Activated naive CD8-positive, alpha-beta T cell treated with anti-CD3 and anti-CD28 coated beads for 36 hours (primary cell): ENCODE measurements at regions not wholly inside any gene's neighbourhood (a gene's known extent, or its start where the extent isn't known, plus 50 kb on each side); places are given as distances from the start of the nearest gene placed in this dataset.

ENCODE experiments used
- DNase-seq: peaks from one replicate; pipeline ENCODE4 v3.0.0; 2021
- H3K27ac Mint-ChIP-seq: one replicate; pipeline ENCODE4 v1.8.0; 2022; ENCODE audit warnings: mild to moderate bottlenecking, moderate library complexity, mixed read lengths
- H3K27me3 Mint-ChIP-seq: one replicate; pipeline ENCODE4 v1.8.0; 2022; ENCODE audit warnings: mild to moderate bottlenecking, mixed read lengths
- H3K36me3 Mint-ChIP-seq: one replicate; pipeline ENCODE4 v1.8.0; 2021; ENCODE audit warnings: mild to moderate bottlenecking, mixed read lengths
- H3K4me1 Mint-ChIP-seq: one replicate; pipeline ENCODE4 v1.8.0; 2021; ENCODE audit warnings: mixed read lengths
- H3K4me3 Mint-ChIP-seq: one replicate; pipeline ENCODE4 v1.8.0; 2022; ENCODE audit warnings: mild to moderate bottlenecking, moderate library complexity, mixed read lengths
- H3K9me3 Mint-ChIP-seq: one replicate; pipeline ENCODE4 v1.8.0; 2022; ENCODE audit warnings: mixed read lengths

- Mint-ChIP-seq H3K4me3 (no peak overlapping the region), H3K4me1 (no peaks in the 10 kb centered on the region), H3K9me3 (peaks cover 3% of the 10 kb centered on the region), H3K27ac (no peak overlapping the region), H3K27me3 (peaks cover 10% of the 10 kb centered on the region), H3K36me3 (no peaks in the 10 kb centered on the region)
- no peak for DNase-seq
Observed at GRCh38 chr5:116658830-116659229, 84.2 kb upstream of the SEMA6A start.

GRCh38 chr5:116658141-116658540, 83.5 kb upstream of the SEMA6A start:
- peaks cover 10% of the 10 kb centered on the region for H3K27me3 Mint-ChIP-seq
- H3K9me3 Mint-ChIP-seq = peaks cover 3% of the 10 kb centered on the region
- no peak for DNase-seq
- H3K4me3 Mint-ChIP-seq = no peak overlapping the region
- H3K27ac Mint-ChIP-seq = no peak overlapping the region
- H3K4me1 Mint-ChIP-seq = no peaks in the 10 kb centered on the region
- no peaks in the 10 kb centered on the region for H3K36me3 Mint-ChIP-seq

DNA sequence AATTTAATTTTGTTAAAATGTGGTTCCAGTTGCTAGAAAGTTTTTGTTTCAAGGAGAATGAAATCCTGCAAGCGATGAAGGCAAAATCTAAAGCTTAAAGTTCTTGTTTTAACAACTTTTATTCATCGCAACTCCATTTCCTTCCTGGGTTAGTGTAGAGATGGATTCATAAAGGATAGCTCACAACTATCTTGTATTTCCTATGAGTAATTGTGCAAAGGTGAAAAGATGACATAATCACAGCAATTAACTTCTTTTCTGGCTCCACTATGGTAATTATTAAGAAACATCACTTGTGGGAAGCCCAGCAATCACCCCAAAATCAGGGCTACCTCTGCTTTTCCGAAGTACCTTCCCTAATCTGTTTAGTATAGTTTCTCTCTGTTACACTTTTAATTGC, 80.8 kb upstream of the SEMA6A start:
- peaks cover 10% of the 10 kb centered on the region for H3K27me3 Mint-ChIP-seq
- no peaks in the 10 kb centered on the region for H3K36me3 Mint-ChIP-seq
- no peak overlapping the region for H3K27ac Mint-ChIP-seq
- DNase-seq = no peak
- H3K9me3 Mint-ChIP-seq = no peaks in the 10 kb centered on the region
- no peak overlapping the region for H3K4me3 Mint-ChIP-seq
- no peaks in the 10 kb centered on the region for H3K4me1 Mint-ChIP-seq

- no peak for DNase-seq
- no peaks in the 10 kb centered on the region for H3K36me3 Mint-ChIP-seq
Observed at GRCh38 chr5:116654925-116655324, 80.3 kb upstream of the SEMA6A start.

DNA sequence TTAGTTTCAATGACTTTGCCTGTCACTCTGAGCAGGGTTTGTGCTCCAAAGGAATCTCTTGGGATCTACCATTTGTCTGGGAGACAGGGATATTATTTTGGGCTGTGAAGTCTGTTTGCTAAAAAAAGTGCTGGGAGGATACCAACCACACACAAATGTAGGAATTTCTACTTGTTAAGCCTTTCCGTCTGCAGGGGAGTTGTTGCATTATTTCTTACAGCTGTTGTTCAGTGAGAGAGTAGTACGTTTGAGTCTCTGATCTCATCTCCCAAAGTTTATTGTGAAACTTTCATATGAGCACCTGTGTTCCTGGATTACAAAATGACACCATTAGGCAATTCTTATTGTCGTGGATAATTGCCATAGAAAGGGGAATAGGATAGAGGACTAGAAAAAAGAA, 78.3 kb upstream of the SEMA6A start:
- H3K27ac Mint-ChIP-seq = no peak overlapping the region
- no peaks in the 10 kb centered on the region for H3K4me1 Mint-ChIP-seq
- DNase-seq = no peak
- H3K27me3 Mint-ChIP-seq = peaks cover 7% of the 10 kb centered on the region
- no peaks in the 10 kb centered on the region for H3K9me3 Mint-ChIP-seq
- H3K36me3 Mint-ChIP-seq = no peaks in the 10 kb centered on the region
- H3K4me3 Mint-ChIP-seq = no peak overlapping the region

More at GRCh38 chr5:116654925-116655324, 80.3 kb upstream of the SEMA6A start:
- Mint-ChIP-seq H3K27me3 (peaks cover 10% of the 10 kb centered on the region), H3K9me3 (no peaks in the 10 kb centered on the region), H3K4me1 (no peaks in the 10 kb centered on the region), H3K4me3 (no peak overlapping the region), H3K27ac (no peak overlapping the region)

DNA sequence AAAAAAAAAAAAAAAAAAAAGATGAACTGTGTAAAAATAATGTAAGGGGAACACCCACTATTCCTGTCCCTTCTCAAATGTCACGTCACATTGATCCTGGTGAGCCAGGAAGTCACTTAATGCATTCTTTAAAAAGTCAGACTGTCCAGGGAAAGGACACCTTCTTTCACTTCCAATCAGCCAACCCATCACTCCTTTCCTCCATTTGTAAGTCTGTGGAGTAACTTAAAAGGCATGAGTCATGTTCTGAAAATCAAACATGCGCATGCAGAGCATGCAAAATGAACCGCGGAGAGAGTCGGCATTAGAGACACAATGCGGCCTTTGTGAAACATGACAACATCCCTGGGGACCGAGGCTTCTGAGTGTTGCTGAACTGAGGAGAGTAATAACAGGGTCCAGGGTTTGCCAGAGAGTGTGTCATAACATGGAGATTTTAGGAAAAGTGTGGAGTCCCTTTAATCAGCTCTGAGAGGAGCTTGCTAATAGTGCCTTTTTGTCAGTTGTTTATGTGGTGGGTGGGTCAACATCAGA, 77.6 kb upstream of the SEMA6A start:
- no peak for DNase-seq
- no peaks in the 10 kb centered on the region for H3K36me3 Mint-ChIP-seq
- H3K9me3 Mint-ChIP-seq = no peaks in the 10 kb centered on the region
- peaks cover 6% of the 10 kb centered on the region for H3K27me3 Mint-ChIP-seq
- H3K4me1 Mint-ChIP-seq = no peaks in the 10 kb centered on the region
- H3K27ac Mint-ChIP-seq = no peak overlapping the region
- H3K4me3 Mint-ChIP-seq = no peak overlapping the region

DNA sequence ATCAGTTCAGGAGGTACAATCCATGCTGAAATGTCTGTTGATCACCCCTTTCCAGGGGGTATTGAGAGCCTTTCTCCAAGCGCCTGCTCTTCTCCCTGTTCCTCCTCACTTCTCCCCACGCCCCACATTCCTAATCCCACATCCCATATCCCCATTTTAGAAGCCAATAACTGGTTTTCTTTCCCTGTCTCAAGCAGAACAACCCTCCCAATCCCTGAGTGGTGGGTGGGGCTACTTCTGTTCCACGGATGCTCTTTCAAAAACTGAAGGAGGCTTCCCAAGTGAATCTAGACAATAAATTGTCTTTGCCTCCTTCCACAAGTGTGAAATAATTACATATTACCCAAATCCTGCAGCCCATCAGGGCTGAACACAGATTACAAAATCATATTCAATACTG, 77.0 kb upstream of the SEMA6A start:
- no peaks in the 10 kb centered on the region for H3K9me3 Mint-ChIP-seq

GRCh38 chr5:116650964-116651363, 76.3 kb upstream of the SEMA6A start:
- H3K9me3 Mint-ChIP-seq = no peaks in the 10 kb centered on the region
- H3K27ac Mint-ChIP-seq = no peak overlapping the region
- H3K4me3 Mint-ChIP-seq = no peak overlapping the region
- H3K4me1 Mint-ChIP-seq = no peaks in the 10 kb centered on the region
- H3K36me3 Mint-ChIP-seq = no peaks in the 10 kb centered on the region
- H3K27me3 Mint-ChIP-seq = no peaks in the 10 kb centered on the region
- DNase-seq = no peak

More for the DNA sequence above, 77.0 kb upstream of the SEMA6A start:
- Mint-ChIP-seq H3K27ac (no peak overlapping the region), H3K4me1 (no peaks in the 10 kb centered on the region), H3K27me3 (peaks cover 3% of the 10 kb centered on the region), H3K36me3 (no peaks in the 10 kb centered on the region), H3K4me3 (no peak overlapping the region)
- DNase-seq = no peak

- no peaks in the 10 kb centered on the region for H3K27me3 Mint-ChIP-seq
- no peak overlapping the region for H3K27ac Mint-ChIP-seq
- no peaks in the 10 kb centered on the region for H3K36me3 Mint-ChIP-seq
- no peaks in the 10 kb centered on the region for H3K9me3 Mint-ChIP-seq
- H3K4me1 Mint-ChIP-seq = no peaks in the 10 kb centered on the region
- no peak overlapping the region for H3K4me3 Mint-ChIP-seq
- DNase-seq = no peak
Observed at GRCh38 chr5:116650544-116650943, 75.9 kb upstream of the SEMA6A start.

DNA sequence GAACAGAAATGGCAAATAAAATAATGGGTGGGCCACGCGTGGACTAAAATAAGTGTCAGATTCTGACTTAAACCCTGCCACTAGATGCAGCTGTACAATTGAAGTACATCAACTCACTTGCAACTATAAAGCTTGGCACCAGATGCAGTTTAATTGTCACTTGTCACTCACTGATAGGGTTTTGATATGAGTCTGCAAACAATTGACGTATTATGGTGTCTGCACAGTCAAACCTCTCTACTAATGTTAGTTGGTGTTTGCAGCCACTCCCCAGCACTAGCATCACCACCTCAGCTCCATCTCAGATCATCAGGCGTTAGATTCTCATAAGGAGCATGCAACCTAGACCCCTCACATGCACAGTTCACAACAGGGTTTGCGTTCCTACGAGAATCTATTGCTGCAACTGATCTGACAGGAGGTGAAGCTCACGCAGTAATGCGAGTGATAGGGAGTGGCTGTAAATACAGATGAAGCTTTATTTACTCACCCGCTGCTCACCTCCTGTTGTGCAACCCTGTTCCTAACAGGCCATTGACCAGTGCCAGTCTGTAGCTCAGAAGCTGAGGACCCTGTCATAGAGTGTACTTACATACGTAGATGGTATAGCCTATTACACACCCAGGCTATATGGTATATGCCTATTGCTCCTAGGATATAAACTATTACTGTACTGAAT, 72.1 kb upstream of the SEMA6A start:
- H3K9me3 Mint-ChIP-seq = no peaks in the 10 kb centered on the region
- no peaks in the 10 kb centered on the region for H3K4me1 Mint-ChIP-seq
- no peak overlapping the region for H3K4me3 Mint-ChIP-seq
- H3K27ac Mint-ChIP-seq = no peak overlapping the region
- no peaks in the 10 kb centered on the region for H3K27me3 Mint-ChIP-seq
- DNase-seq = no peak
- no peaks in the 10 kb centered on the region for H3K36me3 Mint-ChIP-seq

- DNase-seq = no peak
- Mint-ChIP-seq H3K9me3 (no peaks in the 10 kb centered on the region), H3K4me1 (no peaks in the 10 kb centered on the region), H3K27me3 (no peaks in the 10 kb centered on the region), H3K4me3 (no peak overlapping the region), H3K27ac (no peak overlapping the region), H3K36me3 (no peaks in the 10 kb centered on the region)
Observed at GRCh38 chr5:116645627-116646026, 71.0 kb upstream of the SEMA6A start.

- Mint-ChIP-seq H3K4me3 (no peak overlapping the region), H3K9me3 (no peaks in the 10 kb centered on the region)
Observed at GRCh38 chr5:116640236-116640635, 65.6 kb upstream of the SEMA6A start.

GRCh38 chr5:116637149-116637740, 62.6 kb upstream of the SEMA6A start:
- Mint-ChIP-seq H3K27me3 (peaks cover 4% of the 10 kb centered on the region), H3K9me3 (no peaks in the 10 kb centered on the region), H3K36me3 (no peaks in the 10 kb centered on the region), H3K4me3 (no peak overlapping the region), H3K27ac (no peak overlapping the region), H3K4me1 (no peaks in the 10 kb centered on the region)
- no peak for DNase-seq

More at GRCh38 chr5:116640236-116640635, 65.6 kb upstream of the SEMA6A start:
- no peaks in the 10 kb centered on the region for H3K36me3 Mint-ChIP-seq
- no peaks in the 10 kb centered on the region for H3K4me1 Mint-ChIP-seq
- H3K27ac Mint-ChIP-seq = no peak overlapping the region
- DNase-seq = no peak
- H3K27me3 Mint-ChIP-seq = peaks cover 4% of the 10 kb centered on the region

DNA sequence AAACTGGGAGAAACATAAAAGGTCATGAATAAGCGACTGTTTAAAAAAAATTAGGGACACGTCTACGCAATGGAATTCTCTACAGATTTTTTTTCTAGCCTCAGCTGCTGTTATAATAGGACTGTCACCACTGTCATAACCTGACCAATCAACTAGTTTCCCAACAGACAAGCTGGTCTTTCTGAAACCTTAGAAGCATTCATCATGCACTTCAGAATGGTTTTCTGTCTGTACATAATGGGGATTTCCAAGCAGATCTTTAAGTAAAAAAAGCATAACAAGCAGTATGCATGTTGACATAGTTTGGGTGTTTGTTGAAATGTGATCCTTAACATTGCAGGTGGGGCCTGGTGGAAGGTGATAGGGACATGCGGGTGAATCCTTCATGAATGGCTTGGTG, 58.3 kb upstream of the SEMA6A start:
- H3K27me3 Mint-ChIP-seq = peaks cover 4% of the 10 kb centered on the region
- H3K4me3 Mint-ChIP-seq = no peak overlapping the region
- H3K36me3 Mint-ChIP-seq = no peaks in the 10 kb centered on the region
- no peak for DNase-seq
- H3K27ac Mint-ChIP-seq = no peak overlapping the region
- H3K4me1 Mint-ChIP-seq = no peaks in the 10 kb centered on the region
- H3K9me3 Mint-ChIP-seq = no peaks in the 10 kb centered on the region

DNA sequence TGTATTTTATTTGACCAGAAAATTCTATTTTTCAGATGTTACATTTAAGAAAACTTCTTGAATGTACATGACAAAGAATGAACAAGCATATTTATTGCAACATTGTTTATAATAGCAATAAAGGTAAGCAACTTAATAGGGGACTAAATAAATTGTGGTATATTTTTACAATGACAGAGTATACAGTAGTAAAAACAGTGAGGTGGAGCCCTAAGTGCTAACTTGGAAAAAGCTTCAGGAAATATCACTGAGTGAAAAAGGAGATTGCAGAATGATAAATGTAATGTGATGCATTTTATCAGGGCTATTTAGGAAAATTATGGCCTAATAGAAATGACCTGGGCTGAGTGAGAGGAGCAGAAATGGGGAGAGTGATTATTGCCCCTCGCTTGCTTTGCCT, 56.5 kb upstream of the SEMA6A start:
- H3K9me3 Mint-ChIP-seq = no peaks in the 10 kb centered on the region
- no peak overlapping the region for H3K4me3 Mint-ChIP-seq
- DNase-seq = no peak
- no peaks in the 10 kb centered on the region for H3K4me1 Mint-ChIP-seq
- H3K27ac Mint-ChIP-seq = no peak overlapping the region
- H3K27me3 Mint-ChIP-seq = peaks cover 2% of the 10 kb centered on the region
- no peaks in the 10 kb centered on the region for H3K36me3 Mint-ChIP-seq

GRCh38 chr5:116629168-116629567, 54.5 kb upstream of the SEMA6A start:
- Mint-ChIP-seq H3K27me3 (no peaks in the 10 kb centered on the region), H3K9me3 (no peaks in the 10 kb centered on the region), H3K4me1 (no peaks in the 10 kb centered on the region), H3K27ac (no peak overlapping the region), H3K36me3 (no peaks in the 10 kb centered on the region), H3K4me3 (no peak overlapping the region)
- DNase-seq = no peak
